Naive B cell (primary cell): ENCODE measurements at regions not wholly inside any gene's neighbourhood (a gene's known extent, or its start where the extent isn't known, plus 50 kb on each side); places are given as distances from the start of the nearest gene placed in this dataset.
"Not testable (repeated sequence)": the region's sequence is repeated elsewhere in the genome, so short reads cannot be mapped to it uniquely, and the experiment has no call there.

ENCODE experiments used
- ATAC-seq, 2 donors: fragments of 150-1000 bp; cut with Tn5 transposase; 2 replicates each; pipeline ENCODE4 v1.10.0; 2021; ENCODE audit warnings: low read depth in 2 of 2, mild to moderate bottlenecking in 2 of 2, moderate library complexity in 2 of 2
- DNase-seq: peaks from one replicate; pipeline ENCODE4 v3.0.0; 2022
- H3K27ac Mint-ChIP-seq, 6 donors: one replicate each; pipeline ENCODE4 v1.8.0; 2020 to 2022; ENCODE audit warnings: mild to moderate bottlenecking in 6 of 6, mixed read lengths in 6 of 6, moderate library complexity in 5 of 6, inconsistent platforms in 2 of 6
- H3K27me3 Mint-ChIP-seq, 3 donors: one replicate each; pipeline ENCODE4 v1.8.0; 2021 to 2022; ENCODE audit warnings: mixed read lengths in 3 of 3, mild to moderate bottlenecking in 1 of 3
- H3K36me3 Mint-ChIP-seq, 2 donors: one replicate each; pipeline ENCODE4 v1.8.0; 2020 to 2022; ENCODE audit warnings: mixed read lengths in 2 of 2, inconsistent platforms in 1 of 2, mild to moderate bottlenecking in 1 of 2
- H3K4me1 Mint-ChIP-seq, 3 donors: one replicate each; pipeline ENCODE4 v1.8.0; 2020 to 2022; ENCODE audit warnings: mixed read lengths in 3 of 3, inconsistent platforms in 1 of 3, mild to moderate bottlenecking in 1 of 3, moderate library complexity in 1 of 3
- H3K4me3 Mint-ChIP-seq, 8 donors: one replicate each; pipeline ENCODE4 v1.8.0; 2020 to 2022; ENCODE audit warnings: mild to moderate bottlenecking in 8 of 8, mixed read lengths in 8 of 8, moderate library complexity in 8 of 8, inconsistent platforms in 2 of 8
- H3K9me3 Mint-ChIP-seq, 7 donors: one replicate each; pipeline ENCODE4 v1.8.0; 2020 to 2022; ENCODE audit warnings: mixed read lengths in 7 of 7, mild to moderate bottlenecking in 5 of 7, inconsistent platforms in 2 of 7, moderate library complexity in 1 of 7

DNA sequence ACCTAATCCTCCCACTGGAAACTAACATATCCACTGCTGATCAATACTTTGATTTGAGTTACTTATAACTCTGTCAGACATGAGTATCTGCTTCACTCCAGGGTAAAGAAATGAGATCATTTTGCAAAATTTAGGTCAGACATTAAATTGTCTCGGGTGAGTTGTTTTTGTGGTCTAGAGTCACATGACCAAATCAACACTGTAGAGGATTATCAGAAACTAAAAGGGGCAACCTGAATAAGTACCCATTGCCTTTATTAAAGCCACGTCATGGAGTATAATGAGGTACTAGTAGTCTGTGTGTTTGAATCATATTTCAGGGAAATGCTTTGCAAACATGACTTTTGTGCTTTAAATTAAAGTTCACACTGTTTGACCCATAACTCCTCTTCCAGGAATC, 107.7 kb upstream of the ADO start:
- Mint-ChIP-seq H3K27ac (peak overlapping the region in 2 of 6 donors; percentile 34 to 57), H3K4me3 (peak overlapping the region in 2 of 8 donors; percentile 0 to 13), H3K9me3 (peaks cover 0 to 28% (median 20%) of the 10 kb centered on the region in 7 donors), H3K27me3 (peaks cover 0 to 7% (median 0%) of the 10 kb centered on the region in 3 donors), H3K4me1 (peaks cover 14 to 25% (median 20%) of the 10 kb centered on the region in 3 donors), H3K36me3 (peaks cover 14 to 15% of the 10 kb centered on the region in 2 donors)
- DNase-seq (peak; percentile 39), ATAC-seq (peak; percentile 90 to 94)

GRCh38 chr10:62699148-62699547, 105.4 kb upstream of the ADO start:
- H3K4me3 Mint-ChIP-seq: no peak overlapping the region
- H3K4me1 Mint-ChIP-seq: peaks cover 14 to 21% (median 18%) of the 10 kb centered on the region in 3 donors
- ATAC-seq (no peak), DNase-seq (no peak)
- peaks cover 14 to 15% of the 10 kb centered on the region in 2 donors for H3K36me3 Mint-ChIP-seq
- peaks cover 0 to 8% (median 0%) of the 10 kb centered on the region in 3 donors for H3K27me3 Mint-ChIP-seq
- no peak overlapping the region for H3K27ac Mint-ChIP-seq
- peaks cover 0 to 35% (median 20%) of the 10 kb centered on the region in 7 donors for H3K9me3 Mint-ChIP-seq

DNA sequence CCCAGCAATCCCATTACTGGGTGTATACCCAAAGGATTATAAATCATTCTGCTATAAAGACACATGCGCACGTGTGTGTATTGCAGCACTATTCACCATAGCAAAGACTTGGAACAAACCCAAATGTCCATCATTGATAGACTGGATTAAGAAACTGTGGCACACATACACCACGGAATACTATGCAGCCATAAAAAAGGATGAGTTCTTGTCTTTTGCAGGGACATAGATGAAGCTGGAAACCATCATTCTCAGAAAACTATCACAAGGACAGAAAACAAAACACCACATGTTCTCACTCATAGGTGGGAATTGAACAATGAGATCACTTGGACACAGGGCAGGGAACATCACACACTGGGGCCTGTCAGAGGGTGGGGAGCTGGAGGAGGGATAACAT, 100.4 kb upstream of the ADO start:
- not testable (repeated sequence) for H3K27ac Mint-ChIP-seq, DNase-seq, H3K27me3 Mint-ChIP-seq, H3K36me3 Mint-ChIP-seq, H3K4me3 Mint-ChIP-seq, ATAC-seq
- Mint-ChIP-seq H3K9me3 (peaks cover 0 to 25% (median 11%) of the 10 kb centered on the region in 7 donors), H3K4me1 (peaks cover 30 to 35% (median 32%) of the 10 kb centered on the region in 3 donors)

DNA sequence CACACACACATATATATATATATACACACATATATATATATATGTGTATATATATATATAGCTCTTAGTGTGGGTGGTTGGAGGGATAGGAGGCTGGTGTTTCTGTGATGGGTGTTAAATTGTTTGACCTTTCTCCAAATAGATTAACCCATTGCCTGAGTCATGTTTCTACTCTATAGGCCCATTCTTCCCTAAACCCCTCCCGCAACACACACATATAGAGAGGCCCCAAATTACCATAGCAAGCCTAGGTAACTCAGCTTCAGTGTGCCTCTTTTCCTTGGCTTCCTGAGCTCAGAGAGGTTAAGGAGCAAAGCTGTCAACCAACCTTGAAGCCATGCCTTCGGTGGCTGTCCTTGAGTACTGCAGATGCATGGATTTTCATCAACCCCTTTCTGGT, 98.7 kb upstream of the ADO start:
- H3K27me3 Mint-ChIP-seq: peaks cover 0 to 8% (median 0%) of the 10 kb centered on the region in 3 donors
- peaks cover 44 to 49% (median 46%) of the 10 kb centered on the region in 3 donors for H3K4me1 Mint-ChIP-seq
- H3K9me3 Mint-ChIP-seq: peaks cover 0 to 16% (median 7%) of the 10 kb centered on the region in 7 donors
- H3K27ac Mint-ChIP-seq: no peak overlapping the region
- ATAC-seq (no peak), DNase-seq (no peak)
- H3K4me3 Mint-ChIP-seq: no peak overlapping the region
- peaks cover 0 to 4% of the 10 kb centered on the region in 2 donors for H3K36me3 Mint-ChIP-seq

DNA sequence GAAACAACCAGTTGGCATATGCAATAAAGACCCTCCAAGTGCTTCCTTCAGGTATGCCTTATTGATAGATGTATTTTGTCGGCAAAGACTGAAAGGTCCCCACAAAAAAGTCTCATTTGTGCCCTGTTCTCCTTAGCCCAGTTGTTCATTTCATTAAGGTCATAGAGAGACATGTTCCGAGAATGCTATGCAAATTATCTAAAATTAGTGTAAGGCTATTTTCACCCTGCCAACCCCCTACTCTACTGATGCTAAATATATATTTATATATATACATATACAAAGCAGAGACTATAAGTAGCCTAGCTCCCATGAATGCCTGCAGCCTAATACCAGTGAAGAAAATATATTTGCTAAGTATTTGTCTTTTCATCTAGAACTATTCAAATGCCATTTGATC, 96.7 kb upstream of the ADO start:
- Mint-ChIP-seq H3K36me3 (peaks cover 0 to 5% of the 10 kb centered on the region in 2 donors), H3K4me1 (peaks cover 38 to 43% (median 39%) of the 10 kb centered on the region in 3 donors), H3K4me3 (peak overlapping the region in 4 of 8 donors; percentile 56 to 81 (median 60)), H3K27me3 (no peaks in the 10 kb centered on the region), H3K9me3 (peaks cover 0 to 14% (median 7%) of the 10 kb centered on the region in 7 donors), H3K27ac (peak overlapping the region in 1 of 6 donors; percentile 56)
- no peak for ATAC-seq
- DNase-seq: no peak

DNA sequence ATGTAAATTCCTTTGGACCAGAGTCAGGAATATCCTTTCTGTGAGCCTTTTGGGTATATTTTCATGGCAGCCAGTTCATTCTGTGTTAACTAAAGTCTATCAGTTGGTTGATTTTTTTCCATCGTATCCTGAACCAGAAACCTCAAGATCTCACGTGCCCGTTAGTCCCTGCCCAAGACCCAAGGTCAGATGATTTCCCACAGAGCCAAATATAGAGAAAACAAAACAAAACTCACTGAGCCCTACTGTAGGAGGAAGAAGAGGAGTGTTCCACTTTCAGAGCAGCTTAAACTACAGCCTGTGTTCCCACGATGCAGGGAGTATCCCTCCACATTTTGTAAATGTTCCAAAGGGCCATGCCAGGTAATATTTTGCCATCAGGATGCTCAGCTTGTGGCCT, 96.0 kb upstream of the ADO start:
- Mint-ChIP-seq H3K9me3 (peaks cover 0 to 14% (median 7%) of the 10 kb centered on the region in 7 donors), H3K4me3 (peak overlapping the region in 7 of 8 donors; percentile 49 to 82 (median 61)), H3K4me1 (peaks cover 37 to 43% (median 39%) of the 10 kb centered on the region in 3 donors), H3K36me3 (peaks cover 0 to 5% of the 10 kb centered on the region in 2 donors), H3K27me3 (no peaks in the 10 kb centered on the region), H3K27ac (peak overlapping the region in 3 of 6 donors; percentile 27 to 95 (median 42))
- DNase-seq: no peak
- peak; percentile 37 to 49 for ATAC-seq

DNA sequence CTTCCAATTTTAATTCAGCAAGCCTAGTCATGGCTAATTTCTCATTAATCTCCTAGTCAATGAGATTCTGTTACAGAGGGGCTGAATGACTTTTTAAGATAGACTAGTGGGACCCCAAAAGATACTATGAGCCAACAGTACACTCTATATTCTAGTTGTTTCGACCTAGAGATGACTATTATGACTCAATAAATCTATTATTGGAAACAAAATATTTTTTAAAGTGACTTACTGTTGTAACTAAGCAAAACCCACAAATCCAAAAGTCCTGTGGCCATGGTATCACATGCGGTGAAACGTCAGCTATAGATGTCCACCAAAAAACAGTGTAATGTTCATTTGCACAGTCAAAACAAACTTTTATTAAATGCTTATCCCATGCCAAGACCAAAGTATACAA, 95.3 kb upstream of the ADO start:
- peak overlapping the region in 3 of 8 donors; percentile 56 to 81 (median 60) for H3K4me3 Mint-ChIP-seq
- no peak for ATAC-seq
- H3K27me3 Mint-ChIP-seq: no peaks in the 10 kb centered on the region
- peaks cover 0 to 5% of the 10 kb centered on the region in 2 donors for H3K36me3 Mint-ChIP-seq
- peaks cover 37 to 43% (median 39%) of the 10 kb centered on the region in 3 donors for H3K4me1 Mint-ChIP-seq
- DNase-seq: no peak
- peaks cover 0 to 14% (median 3%) of the 10 kb centered on the region in 7 donors for H3K9me3 Mint-ChIP-seq
- no peak overlapping the region for H3K27ac Mint-ChIP-seq

GRCh38 chr10:62710182-62710581, 94.3 kb upstream of the ADO start:
- no peaks in the 10 kb centered on the region for H3K27me3 Mint-ChIP-seq
- no peak overlapping the region for H3K27ac Mint-ChIP-seq
- peak overlapping the region in 1 of 8 donors; percentile 40 for H3K4me3 Mint-ChIP-seq
- peaks cover 0 to 14% (median 3%) of the 10 kb centered on the region in 7 donors for H3K9me3 Mint-ChIP-seq
- H3K4me1 Mint-ChIP-seq: peaks cover 37 to 43% (median 39%) of the 10 kb centered on the region in 3 donors
- ATAC-seq: no peak
- no peak for DNase-seq
- peaks cover 0 to 5% of the 10 kb centered on the region in 2 donors for H3K36me3 Mint-ChIP-seq

GRCh38 chr10:62715383-62715782, 89.1 kb upstream of the ADO start:
- Mint-ChIP-seq H3K27me3 (no peaks in the 10 kb centered on the region), H3K4me1 (peaks cover 4 to 9% (median 4%) of the 10 kb centered on the region in 3 donors), H3K4me3 (no peak overlapping the region), H3K36me3 (peaks cover 0 to 4% of the 10 kb centered on the region in 2 donors), H3K27ac (no peak overlapping the region), H3K9me3 (peaks cover 0 to 10% (median 3%) of the 10 kb centered on the region in 7 donors)
- DNase-seq: no peak
- no peak for ATAC-seq

DNA sequence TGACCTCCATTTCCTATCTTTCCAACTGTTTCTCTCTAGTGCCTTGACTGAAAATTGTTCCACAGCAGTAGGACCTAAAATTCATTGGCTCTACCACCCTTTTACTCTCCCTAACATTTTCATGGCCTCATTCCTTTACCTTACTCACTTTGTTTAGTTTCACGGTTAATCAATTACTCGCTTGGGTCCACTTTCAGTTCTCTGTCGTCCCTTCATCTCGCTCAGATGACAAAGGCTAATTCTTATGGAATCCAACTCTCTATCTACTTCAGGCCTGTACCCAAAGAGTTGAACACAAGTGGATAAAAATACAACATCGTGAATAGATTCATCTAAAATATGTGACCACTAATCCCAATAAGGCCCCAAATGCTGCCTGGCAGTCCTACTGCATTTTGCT, 85.9 kb upstream of the ADO start:
- Mint-ChIP-seq H3K27ac (no peak overlapping the region), H3K4me1 (no peaks in the 10 kb centered on the region), H3K27me3 (no peaks in the 10 kb centered on the region), H3K36me3 (no peaks in the 10 kb centered on the region), H3K9me3 (no peaks in the 10 kb centered on the region), H3K4me3 (no peak overlapping the region)
- DNase-seq (no peak), ATAC-seq (no peak)

- no peaks in the 10 kb centered on the region for H3K4me1 Mint-ChIP-seq
- H3K27ac Mint-ChIP-seq: no peak overlapping the region
- DNase-seq: no peak
- no peaks in the 10 kb centered on the region for H3K27me3 Mint-ChIP-seq
- no peaks in the 10 kb centered on the region for H3K9me3 Mint-ChIP-seq
- H3K4me3 Mint-ChIP-seq: no peak overlapping the region
- no peaks in the 10 kb centered on the region for H3K36me3 Mint-ChIP-seq
- peak; percentile 21 to 41 for ATAC-seq
Observed at GRCh38 chr10:62719061-62719460, 85.5 kb upstream of the ADO start.

DNA sequence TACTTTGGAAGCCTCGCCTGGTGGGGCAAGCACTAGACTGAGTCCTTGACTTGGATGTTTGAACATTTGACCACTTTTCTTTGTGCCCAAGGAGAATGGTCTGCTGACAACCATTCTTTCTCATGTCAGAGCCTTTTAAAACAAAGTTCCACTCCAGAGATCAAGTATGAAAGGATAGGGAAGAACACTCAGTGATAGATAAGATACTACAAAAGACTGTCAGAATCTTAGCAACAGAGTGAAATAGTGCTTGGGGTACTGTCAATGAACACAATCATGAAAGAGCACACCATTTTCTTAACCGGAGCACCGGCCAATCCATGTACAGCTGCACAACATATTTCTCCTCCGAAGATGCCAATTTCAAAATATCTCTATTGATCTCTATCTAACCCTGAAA, 82.8 kb upstream of the ADO start:
- Mint-ChIP-seq H3K4me3 (no peak overlapping the region), H3K9me3 (no peaks in the 10 kb centered on the region), H3K4me1 (peaks cover 0 to 5% (median 0%) of the 10 kb centered on the region in 3 donors), H3K27me3 (peaks cover 14 to 22% (median 17%) of the 10 kb centered on the region in 3 donors), H3K27ac (no peak overlapping the region), H3K36me3 (no peaks in the 10 kb centered on the region)
- no peak for DNase-seq
- ATAC-seq: no peak

- H3K9me3 Mint-ChIP-seq: no peaks in the 10 kb centered on the region
- no peak for DNase-seq
- no peak overlapping the region for H3K4me3 Mint-ChIP-seq
- H3K27me3 Mint-ChIP-seq: peaks cover 21 to 24% (median 22%) of the 10 kb centered on the region in 3 donors
- peak overlapping the region in 1 of 6 donors; percentile 28 for H3K27ac Mint-ChIP-seq
- peaks cover 0 to 5% (median 0%) of the 10 kb centered on the region in 3 donors for H3K4me1 Mint-ChIP-seq
- no peaks in the 10 kb centered on the region for H3K36me3 Mint-ChIP-seq
- no peak for ATAC-seq
Observed at GRCh38 chr10:62723375-62723774, 81.1 kb upstream of the ADO start.

DNA sequence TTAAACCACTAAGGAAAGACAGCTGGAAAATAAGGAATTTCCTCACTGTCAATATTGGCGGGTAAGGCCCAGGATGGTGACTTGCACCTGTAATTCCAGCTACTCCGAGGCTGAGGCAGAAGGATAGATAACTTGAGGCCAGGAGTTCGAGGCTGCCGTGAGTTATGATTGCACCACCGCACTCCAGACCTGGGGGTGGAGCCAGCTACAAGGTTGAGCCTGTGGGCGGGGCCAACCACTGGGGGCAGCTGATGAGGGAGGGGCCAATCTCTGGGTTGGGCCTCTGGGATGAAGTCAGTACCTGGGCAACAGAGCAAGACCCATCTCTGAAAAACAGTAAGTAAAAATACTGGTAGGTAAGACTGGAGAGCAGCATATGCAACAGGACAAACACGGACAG, 80.1 kb upstream of the ADO start:
- Mint-ChIP-seq H3K9me3 (no peaks in the 10 kb centered on the region), H3K27ac (no peak overlapping the region), H3K4me1 (peaks cover 0 to 5% (median 3%) of the 10 kb centered on the region in 3 donors), H3K27me3 (peaks cover 21 to 29% (median 24%) of the 10 kb centered on the region in 3 donors), H3K4me3 (no peak overlapping the region), H3K36me3 (no peaks in the 10 kb centered on the region)
- DNase-seq (no peak), ATAC-seq (no peak)
